PFSK-1 (cell line): ENCODE measurements at regions not wholly inside any gene's neighbourhood (a gene's known extent, or its start where the extent isn't known, plus 50 kb on each side); places are given as distances from the start of the nearest gene placed in this dataset.

Experiments used
- FOXP2 ChIP-seq: optimal IDR thresholded peaks from 2 replicates; pipeline ENCODE3; 2011; ENCODE audit warnings: borderline replicate concordance, control low read depth, inconsistent platforms; ENCODE audit not compliant: insufficient read depth; ENCODE audit errors: extremely low read length, extremely low read depth
- POLR2AphosphoS5 ChIP-seq: IDR thresholded peaks from 2 replicates; pipeline ENCODE4 v1.6.1; 2012; ENCODE audit warnings: low read depth, mild to moderate bottlenecking, control low read depth, low read length, moderate library complexity
- REST ChIP-seq, 2 experiments: IDR thresholded peaks; 2 replicates each; pipeline versions ENCODE4 v1.6.1 to v1.8.0; 2011 to 2012; ENCODE audit warnings: low read depth in 2 of 2, low read length in 2 of 2, control low read depth in 1 of 2, inconsistent platforms in 1 of 2, mild to moderate bottlenecking in 1 of 2, moderate library complexity in 1 of 2; ENCODE audit not compliant: insufficient read depth in 1 of 2
- SIN3A ChIP-seq: IDR thresholded peaks from 2 replicates; pipeline ENCODE4 v1.6.1; 2012; ENCODE audit warnings: mild to moderate bottlenecking, low read length, moderate library complexity, borderline replicate concordance; ENCODE audit not compliant: insufficient read depth
- TAF1 ChIP-seq: IDR thresholded peaks from 2 replicates; pipeline ENCODE4 v1.6.1; 2012; ENCODE audit warnings: low read length, control low read depth, borderline replicate concordance; ENCODE audit not compliant: insufficient read depth

GRCh38 chr6:21426841-21427490 lies 166.6 kb upstream of the SOX4 start:
- TF ChIP-seq REST (IDR thresholded peaks at IDR 0.05; ENCODE audit: insufficient read depth in 1 of 2, low read depth in 2 of 2, low read length in 2 of 2) = no peak
- TF ChIP-seq SIN3A = no peak
- no peak for TF ChIP-seq TAF1
- no peak for TF ChIP-seq FOXP2
- no peak for TF ChIP-seq POLR2AphosphoS5

- TF ChIP-seq SIN3A = no peak
- no peak for TF ChIP-seq TAF1
- TF ChIP-seq FOXP2 = no peak
- TF ChIP-seq POLR2AphosphoS5 = no peak
- no peak for TF ChIP-seq REST (IDR thresholded peaks at IDR 0.05; ENCODE audit: insufficient read depth in 1 of 2, low read depth in 2 of 2, low read length in 2 of 2)
Measured at GRCh38 chr6:21429291-21429690, 164.3 kb upstream of the SOX4 start.

GRCh38 chr6:21431526-21431925 lies 162.0 kb upstream of the SOX4 start:
- TF ChIP-seq REST (IDR thresholded peaks at IDR 0.05; ENCODE audit: insufficient read depth in 1 of 2, low read depth in 2 of 2, low read length in 2 of 2) = no peak
- no peak for TF ChIP-seq FOXP2
- TF ChIP-seq TAF1 = no peak
- TF ChIP-seq SIN3A = no peak
- TF ChIP-seq POLR2AphosphoS5 = no peak

- TF ChIP-seq REST (IDR thresholded peaks at IDR 0.05; ENCODE audit: insufficient read depth in 1 of 2, low read depth in 2 of 2, low read length in 2 of 2) = no peak
- no peak for TF ChIP-seq TAF1
Measured at GRCh38 chr6:21436625-21437024, 156.9 kb upstream of the SOX4 start.

GRCh38 chr6:21437581-21437980 lies 156.0 kb upstream of the SOX4 start:
- TF ChIP-seq REST (IDR thresholded peaks at IDR 0.05; ENCODE audit: insufficient read depth in 1 of 2, low read depth in 2 of 2, low read length in 2 of 2) (no peak), POLR2AphosphoS5 (no peak), FOXP2 (no peak), SIN3A (no peak), TAF1 (no peak)
